Endothelial cell of umbilical vein (primary cell): ENCODE measurements at regions not wholly inside any gene's neighbourhood (a gene's known extent, or its start where the extent isn't known, plus 50 kb on each side); places are given as distances from the start of the nearest gene placed in this dataset.

Experiments used
- BruUV-seq: library from RNA; stranded (reverse); fragments of 400-500 nt; replicated peaks from 2 replicates; lab custom pipeline; 2021; lab: Mats Ljungman, UMichigan
- CTCF ChIA-PET: fragments of 300-600, 350-600 bp; sonication (Branson Sonifier 250); formaldehyde crosslinking; loops from one replicate; lab custom pipeline; 2021; ENCODE audit warnings: antibody characterized with exemption, inconsistent platforms; lab: Charles Lee
- POLR2A ChIA-PET: fragments of 300-600, 350-600 bp; sonication (Branson Sonifier 250); formaldehyde crosslinking; loops from one replicate; lab custom pipeline; 2021; ENCODE audit warnings: antibody characterized with exemption, inconsistent platforms; lab: Charles Lee
- DNase-seq: peaks from one replicate; pipeline ENCODE4 v3.0.0-alpha.2; 2011; ENCODE audit warnings: low read depth, low spot score
- FAIRE-seq: peaks from 2 replicates; lab custom pipeline; 2011; peaks lifted over from hg19 to GRCh38; lab: Jason Lieb, UNC
- H2AFZ ChIP-seq: 2 replicates; pipeline ENCODE4 v1.6.0; 2012; ENCODE audit warnings: low read depth, low read length, control low read depth, inconsistent platforms
- H3K27ac ChIP-seq: 2 replicates; pipeline ENCODE4 v1.5.1; 2011; ENCODE audit warnings: low read depth, mild to moderate bottlenecking, control low read depth, low read length, moderate library complexity; ENCODE audit not compliant: insufficient read depth
- H3K27me3 ChIP-seq, 2 experiments: 2 replicates each; pipeline versions ENCODE4 v1.6.0 to v1.6.1; 2011; ENCODE audit warnings: low read length in 2 of 2, mixed read lengths in 1 of 2; ENCODE audit not compliant: control insufficient read depth in 2 of 2, insufficient read depth in 2 of 2
- H3K36me3 ChIP-seq, 2 experiments: 2 replicates in 1 of 2; 3 replicates in 1 of 2; pipeline ENCODE4 v1.5.1; 2011; ENCODE audit warnings: low read length in 2 of 2, mild to moderate bottlenecking in 1 of 2, moderate library complexity in 1 of 2; ENCODE audit not compliant: control insufficient read depth in 2 of 2, insufficient read depth in 2 of 2; ENCODE audit errors: extremely low read depth in 1 of 2
- H3K4me1 ChIP-seq: 3 replicates; pipeline ENCODE4 v1.5.1; 2011; ENCODE audit warnings: mild to moderate bottlenecking, low read length; ENCODE audit not compliant: control insufficient read depth, insufficient read depth; ENCODE audit errors: extremely low read depth
- H3K4me2 ChIP-seq: 2 replicates; pipeline ENCODE4 v1.6.1; 2011; ENCODE audit warnings: low read length, control low read depth, mixed read lengths; ENCODE audit not compliant: insufficient read depth
- H3K4me3 ChIP-seq, 3 experiments: fragments of 200-600 bp in 1 of 3; sonication (generic), shearing (Covaris generic) in 1 of 3; replicated peaks in 1 of 3; 2 replicates each; pipeline ENCODE4 v1.5.1; 2011 to 2016; ENCODE audit warnings: control low read depth in 3 of 3, low read length in 3 of 3, mild to moderate bottlenecking in 2 of 3, inconsistent platforms in 1 of 3, low read depth in 1 of 3, moderate library complexity in 1 of 3; ENCODE audit not compliant: insufficient read depth in 1 of 3
- H3K79me2 ChIP-seq: 2 replicates; pipeline ENCODE4 v1.6.0; 2012; ENCODE audit warnings: low read length, inconsistent platforms; ENCODE audit not compliant: control insufficient read depth, insufficient read depth
- H3K9ac ChIP-seq: replicated peaks from 2 replicates; pipeline ENCODE3; 2011; ENCODE audit warnings: low read length, control low read depth; ENCODE audit not compliant: insufficient read depth; ENCODE audit errors: extremely low read depth
- H3K9me1 ChIP-seq: replicated peaks from 3 replicates; pipeline ENCODE4 v1.6.0; 2011; ENCODE audit warnings: mild to moderate bottlenecking, low read length; ENCODE audit not compliant: control insufficient read depth, insufficient read depth; ENCODE audit errors: extremely low read depth
- H3K9me3 ChIP-seq: replicated peaks from 2 replicates; pipeline ENCODE4 v1.5.1; 2012; ENCODE audit warnings: low read length, inconsistent platforms; ENCODE audit not compliant: control insufficient read depth, insufficient read depth
- H4K20me1 ChIP-seq: replicated peaks from 2 replicates; pipeline ENCODE3; 2011; ENCODE audit warnings: mild to moderate bottlenecking, low read length; ENCODE audit not compliant: control insufficient read depth, insufficient read depth; ENCODE audit errors: extremely low read depth
- CTCF ChIP-seq, 2 donors: IDR thresholded peaks; 1 replicate in 1 of 2; 2 replicates in 1 of 2; pipeline ENCODE4 v1.5.1; 2011; ENCODE audit warnings: low read length in 2 of 2, mild to moderate bottlenecking in 2 of 2, moderate library complexity in 2 of 2, control low read depth in 1 of 2, inconsistent platforms in 1 of 2, low read depth in 1 of 2; ENCODE audit not compliant: insufficient read depth in 1 of 2; ENCODE audit errors: extremely low read depth in 1 of 2
- EZH2 ChIP-seq: IDR thresholded peaks from 2 replicates; pipeline ENCODE4 v1.6.1; 2012; ENCODE audit warnings: borderline replicate concordance, low read depth, mild to moderate bottlenecking, moderate library complexity, low read length, inconsistent platforms; ENCODE audit not compliant: severe bottlenecking
- FOS ChIP-seq: IDR thresholded peaks from 2 replicates; pipeline ENCODE4 v1.6.1; 2011; ENCODE audit warnings: mild to moderate bottlenecking, low read length, moderate library complexity, borderline replicate concordance; ENCODE audit not compliant: insufficient read depth
- GATA2 ChIP-seq: IDR thresholded peaks from 2 replicates; pipeline ENCODE4 v1.7.0; 2011; ENCODE audit warnings: low read depth, mild to moderate bottlenecking, moderate library complexity, mixed read lengths, low read length; ENCODE audit not compliant: insufficient read length, insufficient read depth
- JUN ChIP-seq: IDR thresholded peaks from 2 replicates; pipeline ENCODE4 v1.6.1; 2011; ENCODE audit warnings: borderline replicate concordance, low read depth; ENCODE audit not compliant: insufficient read length, insufficient read depth
- MAX ChIP-seq: IDR thresholded peaks from 2 replicates; pipeline ENCODE4 v1.6.1; 2011; ENCODE audit not compliant: insufficient read depth, insufficient read length
- MYC ChIP-seq: IDR thresholded peaks from one replicate; pipeline ENCODE4 v1.6.1; 2011; ENCODE audit warnings: mild to moderate bottlenecking, low read depth, low read length
- POLR2A ChIP-seq: IDR thresholded peaks from 2 replicates; pipeline ENCODE4 v1.6.1; 2012; ENCODE audit warnings: low read depth, mild to moderate bottlenecking, control low read depth, low read length
- POLR2AphosphoS5 ChIP-seq: IDR thresholded peaks from 2 replicates; pipeline ENCODE4 v1.6.1; 2012; ENCODE audit warnings: low read depth, mild to moderate bottlenecking, control low read depth, low read length, moderate library complexity; ENCODE audit not compliant: insufficient read depth
- dilution Hi-C: fragments of 300-500 bp; cut with MboI; formaldehyde crosslinking; loops from one replicate; pipeline ENCODE4 v1.15.0; 2019; ENCODE audit warnings: low sequenced_read_pairs; ENCODE audit not compliant: extremely low pct_ligation_motif_present
- intact Hi-C: fragments of 100-400 bp; cut with micrococcal nuclease; formaldehyde crosslinking; loops from one replicate; pipeline ENCODE4 v1.10.0; 2022

GRCh38 chr10:31581741-31582323, 262.8 kb downstream of the ZEB1 start:
- TF ChIP-seq POLR2AphosphoS5 (no peak), EZH2 (no peak), CTCF (IDR thresholded peaks at IDR 0.05; ENCODE audit: extremely low read depth in 1 of 2, insufficient read depth in 1 of 2, low read depth in 1 of 2, low read length in 2 of 2) (no peak), MAX (no peak), FOS (no peak), POLR2A (no peak), MYC (no peak), GATA2 (no peak), JUN (no peak)
- H3K4me1 ChIP-seq, result peaks cover 9% of the 10 kb centered on the region
- H3K9me1 ChIP-seq, result no peaks in the 10 kb centered on the region
- H2AFZ ChIP-seq, result no peak overlapping the region
- H3K27me3 ChIP-seq, result peaks cover 0 to 2% of the 10 kb centered on the region in 2 experiments
- dilution Hi-C loops (no loop called here), intact Hi-C loops (no loop called here)
- H3K9ac ChIP-seq, result no peak overlapping the region
- no peak overlapping the region for H3K4me2 ChIP-seq
- ChIA-PET POLR2A (interaction anchor here (0.6 kb wide), 1 partner anchor 67 kb away, joined by 3 read pairs; no protein-coding TSS in a partner anchor), CTCF (interaction anchor here (0.9 to 1.4 kb wide), 2 partner anchors 90 to 188 kb away, joined by 3 read pairs; no protein-coding TSS in a partner anchor)
- H3K27ac ChIP-seq, result no peak overlapping the region
- no peak for DNase-seq
- no peaks in the 10 kb centered on the region for H3K36me3 ChIP-seq
- no peak overlapping the region for H3K4me3 ChIP-seq
- H3K9me3 ChIP-seq, result no peaks in the 10 kb centered on the region
- H3K79me2 ChIP-seq, result no peaks in the 10 kb centered on the region
- no TSS peak for BruUV-seq
- H4K20me1 ChIP-seq, result no peaks in the 10 kb centered on the region
- no peak for FAIRE-seq
